ENCODE measurements at regions not wholly inside any gene's neighbourhood (a gene's known extent, or its start where the extent isn't known, plus 50 kb on each side); places are given as distances from the start of the nearest gene placed in this dataset.

GRCh38 chr4:60116592-60116991 is 1083.5 kb upstream of the ADGRL3 start:
- Histone ChIP-seq H3K4me3 (no peak overlapping the region), H3K9me3 (no peaks in the 10 kb centered on the region), H3K27ac (no peak overlapping the region), H3K36me3 (no peaks in the 10 kb centered on the region), H3K4me1 (no peaks in the 10 kb centered on the region), H3K27me3 (no peaks in the 10 kb centered on the region)
- intact Hi-C loops (cut with DNase I; ENCODE audit: low total_unique reads) = no loop called here
- no peak for TF ChIP-seq POLR2AphosphoS5 (IDR thresholded peaks at IDR 0.05)
- no peak for TF ChIP-seq EP300 (IDR thresholded peaks at IDR 0.05)
- TF ChIP-seq POLR2A (IDR thresholded peaks at IDR 0.05) = no peak
- TF ChIP-seq CTCF (IDR thresholded peaks at IDR 0.05) = no peak
- DNase-seq = no peak
- 88 to 94% (median 93%) methylated on average over 3 of the region's 3 CpGs for WGBS, 5 donors

DNA sequence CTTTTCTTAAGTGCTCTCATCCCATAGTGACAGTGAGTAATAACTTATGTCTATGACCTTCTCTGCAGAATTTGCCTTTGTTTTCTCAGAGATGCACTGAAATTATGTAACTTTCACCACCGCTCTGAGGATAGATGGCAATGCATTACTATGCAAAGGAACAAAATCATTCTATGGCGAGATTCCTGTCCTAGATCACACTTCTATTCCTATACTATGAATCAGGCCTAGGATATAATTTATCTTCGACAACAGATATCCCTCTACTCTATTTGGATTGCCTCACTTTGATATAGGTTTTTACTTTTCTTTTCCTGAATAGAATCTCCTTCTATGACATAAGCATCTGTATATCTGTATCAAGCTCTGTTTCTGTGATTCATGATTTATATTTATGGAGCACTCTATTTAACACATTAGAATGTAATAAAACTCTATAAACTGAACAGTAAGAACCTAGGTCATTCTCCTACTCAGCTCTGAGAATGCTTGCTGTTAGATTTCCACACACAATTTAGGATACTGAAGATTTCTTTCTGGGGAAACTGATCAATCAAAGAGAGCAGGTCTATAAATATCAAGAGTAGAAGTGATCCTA is 1082.3 kb upstream of the ADGRL3 start:
- WGBS, 5 donors = 80 to 90% (median 86%) methylated on average over 3 of the region's 3 CpGs
- no peak for DNase-seq
- Histone ChIP-seq H3K4me1 (no peaks in the 10 kb centered on the region), H3K27ac (no peak overlapping the region), H3K4me3 (no peak overlapping the region), H3K27me3 (no peaks in the 10 kb centered on the region), H3K9me3 (no peaks in the 10 kb centered on the region), H3K36me3 (no peaks in the 10 kb centered on the region)
- intact Hi-C loops (cut with DNase I; ENCODE audit: low total_unique reads) = no loop called here
- TF ChIP-seq POLR2A (IDR thresholded peaks at IDR 0.05) (no peak), POLR2AphosphoS5 (IDR thresholded peaks at IDR 0.05) (no peak), EP300 (IDR thresholded peaks at IDR 0.05) (no peak), CTCF (IDR thresholded peaks at IDR 0.05) (no peak)

DNA sequence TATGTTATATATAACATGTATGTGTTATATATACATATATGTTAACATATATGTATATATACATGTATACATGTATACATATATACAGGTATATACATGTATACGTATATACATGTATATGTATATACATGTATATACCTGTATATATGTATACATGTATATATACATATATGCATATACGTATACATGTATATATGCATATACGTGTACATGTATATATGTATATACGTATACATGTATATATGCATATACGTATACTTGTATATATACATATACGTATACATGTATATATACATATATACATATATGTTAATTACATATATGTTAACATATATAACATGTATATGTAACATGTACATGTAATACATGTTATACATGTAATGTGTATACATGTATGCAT is 1077.3 kb upstream of the ADGRL3 start:
- DNase-seq = no peak
- Histone ChIP-seq H3K4me3 (no peak overlapping the region), H3K27ac (no peak overlapping the region), H3K4me1 (no peaks in the 10 kb centered on the region), H3K36me3 (no peaks in the 10 kb centered on the region), H3K9me3 (no peaks in the 10 kb centered on the region), H3K27me3 (no peaks in the 10 kb centered on the region)
- intact Hi-C loops (cut with DNase I; ENCODE audit: low total_unique reads) = no loop called here
- TF ChIP-seq POLR2AphosphoS5 (IDR thresholded peaks at IDR 0.05) (no peak), POLR2A (IDR thresholded peaks at IDR 0.05) (no peak), CTCF (IDR thresholded peaks at IDR 0.05) (no peak), EP300 (IDR thresholded peaks at IDR 0.05) (no peak)
- WGBS, 5 donors = 86 to 96% (median 93%) methylated on average over 6 of the region's 6 CpGs

DNA sequence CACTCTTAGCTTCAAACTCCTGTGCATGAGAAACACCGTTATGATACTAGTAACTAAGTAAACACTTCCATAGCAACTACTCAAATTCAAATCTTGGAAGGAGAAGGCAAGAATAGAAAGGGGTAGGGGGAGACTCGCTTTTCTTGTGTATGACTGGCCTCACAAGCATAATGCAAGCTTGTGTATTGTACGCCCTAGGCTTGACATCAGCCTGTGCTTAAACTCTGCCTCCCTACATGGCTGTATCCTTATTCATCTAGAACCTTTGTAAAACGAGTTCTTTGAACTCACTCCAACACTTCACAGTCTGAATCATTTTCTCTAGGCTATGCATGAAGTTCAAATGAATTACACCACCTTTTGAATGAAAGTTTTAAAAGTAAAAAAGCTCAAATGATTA is 1071.2 kb upstream of the ADGRL3 start:
- H3K36me3 ChIP-seq = no peaks in the 10 kb centered on the region
- H3K27me3 ChIP-seq = no peaks in the 10 kb centered on the region
- 51 to 57% (median 54%) methylated on average over 4 of the region's 4 CpGs for WGBS, 5 donors
- no peak for TF ChIP-seq POLR2AphosphoS5 (IDR thresholded peaks at IDR 0.05)
- no peak for TF ChIP-seq EP300 (IDR thresholded peaks at IDR 0.05)
- TF ChIP-seq CTCF (IDR thresholded peaks at IDR 0.05) = no peak
- TF ChIP-seq POLR2A (IDR thresholded peaks at IDR 0.05) = no peak
- no peak for DNase-seq
- intact Hi-C loops (cut with DNase I; ENCODE audit: low total_unique reads) = no loop called here
- H3K9me3 ChIP-seq = no peaks in the 10 kb centered on the region
- H3K27ac ChIP-seq = no peak overlapping the region
- no peaks in the 10 kb centered on the region for H3K4me1 ChIP-seq
- no peak overlapping the region for H3K4me3 ChIP-seq
